EH (cell line): ENCODE measurements at regions not wholly inside any gene's neighbourhood (a gene's known extent, or its start where the extent isn't known, plus 50 kb on each side); places are given as distances from the start of the nearest gene placed in this dataset.

Source experiments
- DNase-seq: peaks from one replicate; pipeline ENCODE4 v3.0.0-alpha.2; 2015; ENCODE audit warnings: low read depth

GRCh38 chr20:60845146-60845545, 406.9 kb upstream of the CDH4 start:
- DNase-seq = no peak

DNA sequence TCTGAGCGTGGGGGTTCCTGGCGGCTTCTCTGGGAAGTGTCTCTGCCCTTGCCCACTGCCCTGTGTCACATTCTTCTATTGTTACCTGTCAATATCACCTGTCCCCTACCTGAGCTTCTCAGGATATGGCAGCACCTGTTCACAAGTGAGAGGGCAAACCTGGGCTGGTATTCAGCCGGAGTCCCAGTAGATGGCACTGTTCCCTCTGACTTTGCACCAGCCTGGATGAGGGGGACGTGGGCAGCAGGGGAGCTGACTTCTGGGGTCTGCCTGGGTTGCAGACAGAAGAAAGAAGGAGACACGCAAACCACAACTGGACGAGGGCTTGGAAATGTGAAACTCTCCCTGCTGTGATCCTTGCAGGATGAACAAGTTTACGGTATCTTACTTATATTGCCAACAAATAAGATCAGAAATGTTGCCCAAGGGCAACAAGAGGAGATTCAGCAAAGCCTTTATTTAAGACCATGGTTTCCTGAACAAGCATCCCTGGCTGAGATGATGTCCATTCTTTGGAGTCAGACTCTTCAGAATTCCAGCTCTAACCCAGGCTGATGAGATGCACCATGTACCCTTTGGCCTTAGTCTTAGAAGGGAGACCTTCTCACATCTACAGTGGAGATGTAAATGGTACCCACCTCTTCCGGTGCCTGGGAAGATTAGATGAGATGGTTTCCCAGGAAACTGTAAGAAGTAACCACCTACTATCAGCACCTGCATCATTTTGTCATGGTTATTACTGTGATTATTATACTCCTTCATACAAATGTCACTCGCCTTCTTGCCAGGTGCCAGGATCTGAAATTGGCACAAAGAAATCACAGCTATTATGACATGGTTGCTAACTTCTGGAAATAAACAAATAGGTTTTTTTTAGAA, 400.0 kb upstream of the CDH4 start:
- DNase-seq = no peak

GRCh38 chr20:60857708-60858107, 394.4 kb upstream of the CDH4 start:
- no peak for DNase-seq

- no peak for DNase-seq
Observed at GRCh38 chr20:60862601-60863000, 389.5 kb upstream of the CDH4 start.

- no peak for DNase-seq
Observed at GRCh38 chr20:60863548-60863947, 388.5 kb upstream of the CDH4 start.

- DNase-seq = no peak
Observed at GRCh38 chr20:60867589-60867988, 384.5 kb upstream of the CDH4 start.

GRCh38 chr20:60868316-60868891, 383.7 kb upstream of the CDH4 start:
- DNase-seq = no peak

DNA sequence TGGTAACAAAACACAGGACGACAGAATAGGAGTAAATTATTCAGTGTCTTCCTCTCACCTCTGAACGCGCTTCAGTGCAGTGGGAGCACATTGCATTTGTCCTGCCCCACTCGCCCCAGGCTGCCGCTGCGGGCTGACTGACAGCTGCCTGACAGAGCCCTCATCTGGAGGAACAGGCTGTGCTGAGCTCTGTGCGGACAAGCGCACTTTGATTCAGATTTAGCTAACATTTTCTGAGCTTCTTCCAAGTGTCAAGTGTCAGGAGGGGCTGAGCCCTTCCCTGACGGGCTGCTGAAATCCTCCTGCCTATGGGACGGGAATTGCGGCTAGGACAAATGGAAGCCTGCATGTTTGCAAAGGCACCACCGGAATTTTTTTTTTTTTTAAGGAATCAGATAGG, 383.0 kb upstream of the CDH4 start:
- DNase-seq = no peak

DNA sequence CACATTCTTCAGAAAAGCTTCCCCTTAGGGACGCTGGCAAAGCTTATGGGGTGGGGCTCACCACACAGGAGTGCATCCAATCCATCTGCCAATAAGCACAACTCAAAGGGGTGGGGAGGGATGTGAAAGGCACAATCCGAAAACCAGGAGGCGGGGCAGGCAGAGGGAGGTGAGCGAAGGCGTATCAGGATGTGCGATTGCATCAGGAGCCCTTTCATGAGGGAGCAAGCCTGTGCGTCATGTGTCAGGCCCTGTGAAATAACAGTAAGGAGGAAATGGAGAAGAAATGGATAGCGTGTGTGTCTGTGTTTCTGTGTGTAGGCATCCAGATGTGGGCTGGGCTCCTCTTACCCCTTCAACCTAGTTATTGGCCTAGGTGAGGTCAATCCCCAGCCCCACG, 382.4 kb upstream of the CDH4 start:
- no peak for DNase-seq

DNA sequence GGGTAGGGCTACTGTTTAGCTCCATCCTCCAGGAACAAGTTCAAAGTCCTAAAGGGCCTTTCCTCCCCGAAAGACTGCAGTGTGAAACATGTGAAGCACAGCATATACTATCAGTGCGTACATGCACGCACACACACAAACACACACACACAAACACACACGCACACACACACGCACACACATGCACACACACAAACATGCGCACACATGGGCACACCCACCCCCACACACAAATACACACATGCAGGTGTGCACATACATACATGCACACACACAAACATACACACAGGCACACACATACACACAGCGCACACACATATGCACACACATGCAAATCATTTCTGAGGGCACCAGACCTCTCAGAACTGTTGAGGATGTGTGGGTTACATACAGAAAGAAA, 382.0 kb upstream of the CDH4 start:
- DNase-seq = no peak

GRCh38 chr20:60872224-60872623, 379.8 kb upstream of the CDH4 start:
- DNase-seq = no peak

- DNase-seq = no peak
Observed at GRCh38 chr20:60877071-60877857, 374.8 kb upstream of the CDH4 start.

GRCh38 chr20:60882836-60883235, 369.2 kb upstream of the CDH4 start:
- no peak for DNase-seq

GRCh38 chr20:60883496-60883895, 368.6 kb upstream of the CDH4 start:
- DNase-seq = no peak

DNA sequence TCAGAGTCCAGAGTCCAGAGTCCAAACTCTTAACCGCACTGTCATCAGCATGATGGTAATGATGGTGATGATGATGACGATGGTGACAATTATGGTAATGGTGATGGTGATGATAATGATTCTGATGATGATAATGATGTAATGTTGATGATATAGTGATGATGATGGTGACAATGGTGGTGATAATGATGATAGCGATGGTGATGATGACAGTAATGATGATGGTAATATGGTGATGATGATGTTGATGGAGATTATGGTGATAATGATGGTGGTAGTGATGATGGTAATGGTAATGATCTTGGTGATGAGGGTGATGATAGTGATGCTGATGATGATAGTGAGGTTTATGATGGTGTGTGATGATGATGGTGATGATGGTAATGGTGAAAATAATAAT, 367.8 kb upstream of the CDH4 start:
- no peak for DNase-seq

- DNase-seq = no peak
Observed at GRCh38 chr20:60888771-60889170, 363.3 kb upstream of the CDH4 start.

- no peak for DNase-seq
Observed at GRCh38 chr20:60892095-60892813, 359.8 kb upstream of the CDH4 start.

DNA sequence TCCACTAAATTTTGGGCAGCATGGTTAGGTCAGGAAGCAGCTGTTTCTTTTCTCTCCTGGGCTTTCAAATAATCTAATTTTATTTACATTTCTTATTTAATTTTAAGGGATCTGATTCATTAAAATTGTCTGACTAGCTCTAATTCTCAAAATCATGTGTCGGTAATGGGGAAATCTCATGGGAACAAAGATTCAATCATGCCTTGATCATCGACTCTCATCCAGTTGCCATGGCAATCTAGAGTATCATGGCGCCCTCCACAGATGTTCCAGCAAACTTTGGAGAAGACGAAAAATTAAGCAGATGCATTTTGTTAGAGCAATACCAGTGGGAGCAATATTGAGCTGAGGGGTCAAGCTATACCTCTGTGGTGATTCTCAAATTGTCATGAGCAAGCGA, 358.0 kb upstream of the CDH4 start:
- DNase-seq = no peak

GRCh38 chr20:60895363-60896079, 356.5 kb upstream of the CDH4 start:
- DNase-seq = no peak

- DNase-seq = no peak
Observed at GRCh38 chr20:60897976-60898375, 354.1 kb upstream of the CDH4 start.

DNA sequence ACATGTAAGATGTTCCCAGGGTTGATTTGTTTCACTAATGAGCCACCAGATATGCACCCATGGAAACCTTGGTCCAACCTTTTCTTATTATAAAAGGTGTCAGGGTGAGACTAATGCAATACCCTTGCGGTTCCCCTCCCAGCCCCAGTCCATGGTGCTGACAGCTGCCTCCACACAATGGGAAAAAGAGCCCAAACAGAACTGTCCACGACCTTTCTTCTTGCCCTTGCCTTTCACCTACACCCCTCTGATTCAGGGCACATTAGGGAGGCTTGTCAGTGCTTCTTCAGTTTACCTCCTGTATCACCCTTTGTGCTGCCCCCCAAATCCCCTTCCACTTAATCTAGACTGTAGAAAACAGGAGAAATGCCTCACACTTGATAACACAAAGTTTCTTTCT, 352.7 kb upstream of the CDH4 start:
- no peak for DNase-seq

DNA sequence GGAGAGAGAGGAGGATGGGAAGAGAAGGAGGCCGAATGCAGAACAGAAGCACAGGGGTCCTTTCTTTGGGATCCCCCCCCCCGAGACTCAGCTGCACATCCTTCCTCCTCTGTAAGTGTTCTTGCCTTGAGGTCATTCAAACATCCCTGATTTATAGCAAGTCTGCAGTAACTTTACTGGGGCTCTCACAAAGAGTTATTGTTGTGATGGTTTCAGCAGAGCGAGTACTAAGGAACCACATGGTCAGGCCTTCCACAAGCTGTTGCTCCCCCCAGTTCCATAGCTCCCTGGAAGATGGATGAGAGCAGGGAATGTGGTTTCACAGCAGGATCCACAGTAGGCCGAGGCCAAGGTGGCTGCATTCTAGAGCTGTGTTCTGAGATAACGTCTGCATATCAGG, 351.4 kb upstream of the CDH4 start:
- no peak for DNase-seq
